BJ (cell line): ENCODE measurements at regions not wholly inside any gene's neighbourhood (a gene's known extent, or its start where the extent isn't known, plus 50 kb on each side); places are given as distances from the start of the nearest gene placed in this dataset.
"Not testable (repeated sequence)": the region's sequence is repeated elsewhere in the genome, so short reads cannot be mapped to it uniquely, and the experiment has no call there.

Source experiments
- CTCF ChIA-PET: fragments of 350-600 bp; formaldehyde crosslinking; extraction: SDS; loops from one replicate; lab custom pipeline; 2021; ENCODE audit warnings: antibody characterized with exemption, inconsistent platforms; lab: Yijun Ruan, JAX
- POLR2A ChIA-PET: fragments of 300-600 bp; sonication (Branson Sonifier 250); formaldehyde crosslinking; extraction: SDS; loops from one replicate; lab custom pipeline; 2021; ENCODE audit warnings: antibody characterized with exemption; lab: Charles Lee
- DNase-seq: peaks from one replicate; pipeline ENCODE4 v3.0.0-alpha.2; 2011; ENCODE audit warnings: low read depth
- H3K27me3 ChIP-seq: 2 replicates; pipeline ENCODE4 v1.6.0; 2011; ENCODE audit warnings: low read length; ENCODE audit not compliant: control insufficient read depth, insufficient read depth
- H3K36me3 ChIP-seq: 2 replicates; pipeline ENCODE4 v1.5.1; 2011; ENCODE audit warnings: low read length; ENCODE audit not compliant: control insufficient read depth, insufficient read depth
- H3K4me3 ChIP-seq: 2 replicates; pipeline ENCODE4 v1.5.1; 2011; ENCODE audit warnings: low read depth, mild to moderate bottlenecking, control low read depth, low read length
- TF ChIP-seq, protein P1 (sequence below): IDR thresholded peaks from 2 replicates; pipeline ENCODE4 v1.5.1; 2011; ENCODE audit warnings: low read depth, mild to moderate bottlenecking, control low read depth, inconsistent platforms, low read length, moderate library complexity; ENCODE audit not compliant: insufficient read depth

DNA sequence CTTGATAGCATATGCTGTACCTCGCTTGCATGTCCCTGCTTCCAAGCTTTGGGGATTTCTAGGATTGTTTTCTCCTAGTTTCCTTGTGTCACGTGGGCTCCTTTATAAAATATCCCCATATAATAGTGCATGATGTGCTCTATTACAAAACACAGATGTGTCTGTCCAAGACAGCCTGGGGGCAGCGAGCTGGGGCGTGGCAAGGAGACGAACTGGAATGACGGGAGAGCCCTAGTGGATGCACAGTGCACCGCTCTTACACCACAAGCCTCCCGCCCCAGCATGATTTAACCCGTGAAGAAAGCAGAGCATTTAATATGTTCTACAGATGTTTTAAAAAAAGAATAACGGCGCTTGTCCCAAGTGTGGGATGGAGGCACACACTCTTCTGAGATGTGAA is 169.7 kb downstream of the BCL2L11 start:
- not testable (repeated sequence) for H3K4me3 ChIP-seq
- TF ChIP-seq, protein P1, sequence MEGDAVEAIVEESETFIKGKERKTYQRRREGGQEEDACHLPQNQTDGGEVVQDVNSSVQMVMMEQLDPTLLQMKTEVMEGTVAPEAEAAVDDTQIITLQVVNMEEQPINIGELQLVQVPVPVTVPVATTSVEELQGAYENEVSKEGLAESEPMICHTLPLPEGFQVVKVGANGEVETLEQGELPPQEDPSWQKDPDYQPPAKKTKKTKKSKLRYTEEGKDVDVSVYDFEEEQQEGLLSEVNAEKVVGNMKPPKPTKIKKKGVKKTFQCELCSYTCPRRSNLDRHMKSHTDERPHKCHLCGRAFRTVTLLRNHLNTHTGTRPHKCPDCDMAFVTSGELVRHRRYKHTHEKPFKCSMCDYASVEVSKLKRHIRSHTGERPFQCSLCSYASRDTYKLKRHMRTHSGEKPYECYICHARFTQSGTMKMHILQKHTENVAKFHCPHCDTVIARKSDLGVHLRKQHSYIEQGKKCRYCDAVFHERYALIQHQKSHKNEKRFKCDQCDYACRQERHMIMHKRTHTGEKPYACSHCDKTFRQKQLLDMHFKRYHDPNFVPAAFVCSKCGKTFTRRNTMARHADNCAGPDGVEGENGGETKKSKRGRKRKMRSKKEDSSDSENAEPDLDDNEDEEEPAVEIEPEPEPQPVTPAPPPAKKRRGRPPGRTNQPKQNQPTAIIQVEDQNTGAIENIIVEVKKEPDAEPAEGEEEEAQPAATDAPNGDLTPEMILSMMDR = 0 out of 2 replicates have a peak, but pooled peaks have one; percentile 9

DNA sequence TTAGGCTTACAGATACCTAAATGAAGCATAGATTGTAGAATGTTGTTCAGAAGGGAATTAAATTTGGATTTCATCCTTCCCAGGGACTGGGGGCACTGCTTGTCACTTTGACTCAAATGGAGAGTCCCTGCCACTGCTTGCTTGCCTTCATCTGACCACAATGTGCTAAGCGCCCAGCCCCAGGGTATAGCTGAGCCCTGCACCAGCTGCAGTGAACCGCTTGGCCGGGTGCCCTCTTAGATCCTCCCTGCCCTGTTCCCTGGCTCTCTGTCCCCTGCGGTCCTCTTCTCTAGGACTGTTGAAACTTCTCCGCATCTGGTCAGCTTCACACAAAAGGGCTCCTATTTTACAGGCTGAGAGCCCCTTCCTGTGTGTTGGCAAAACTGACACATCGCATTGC is 170.9 kb downstream of the BCL2L11 start:
- POLR2A ChIA-PET, CTCF ChIA-PET, H3K36me3 ChIP-seq, H3K27me3 ChIP-seq, DNase-seq, H3K4me3 ChIP-seq: not testable (repeated sequence)

More for the DNA sequence above, 169.7 kb downstream of the BCL2L11 start:
- POLR2A ChIA-PET, DNase-seq, CTCF ChIA-PET, H3K36me3 ChIP-seq, H3K27me3 ChIP-seq: not testable (repeated sequence)

DNA sequence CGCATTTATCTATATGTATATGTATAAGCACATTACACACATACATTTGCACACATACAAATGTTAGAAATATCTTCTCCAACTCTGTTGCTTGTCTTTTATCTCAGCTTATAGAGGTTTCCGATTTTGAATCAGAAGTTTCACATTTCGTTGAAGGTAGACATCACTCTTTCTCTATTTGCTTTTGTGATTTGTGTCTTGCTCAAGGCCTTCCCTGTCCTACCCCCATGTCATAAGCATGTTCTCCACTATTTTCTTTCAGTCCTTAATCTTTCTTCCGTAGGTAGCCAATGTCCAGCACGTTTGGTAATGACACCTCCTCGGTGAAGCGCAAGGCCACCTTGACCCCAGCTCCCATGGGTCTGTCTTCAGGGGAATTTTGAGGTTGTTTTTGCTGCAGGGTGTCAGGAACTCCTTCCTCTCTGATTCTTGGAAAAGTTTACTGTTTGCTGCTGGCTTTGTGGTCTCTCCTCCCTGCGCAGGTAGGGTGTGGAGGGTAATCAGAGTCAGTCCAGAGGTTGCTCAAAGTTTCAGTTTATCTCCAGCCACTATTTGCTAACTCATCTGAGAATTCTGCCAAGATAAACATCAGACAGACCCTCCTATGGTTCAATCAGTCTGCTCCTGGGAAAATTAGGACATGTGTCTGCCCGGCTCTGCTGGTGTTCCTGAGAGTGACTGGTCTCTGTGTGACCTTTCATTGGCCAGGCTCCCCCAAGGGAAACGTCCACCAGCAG is 171.7 kb downstream of the BCL2L11 start:
- H3K4me3 ChIP-seq, POLR2A ChIA-PET, H3K36me3 ChIP-seq, DNase-seq, H3K27me3 ChIP-seq, CTCF ChIA-PET: not testable (repeated sequence)

DNA sequence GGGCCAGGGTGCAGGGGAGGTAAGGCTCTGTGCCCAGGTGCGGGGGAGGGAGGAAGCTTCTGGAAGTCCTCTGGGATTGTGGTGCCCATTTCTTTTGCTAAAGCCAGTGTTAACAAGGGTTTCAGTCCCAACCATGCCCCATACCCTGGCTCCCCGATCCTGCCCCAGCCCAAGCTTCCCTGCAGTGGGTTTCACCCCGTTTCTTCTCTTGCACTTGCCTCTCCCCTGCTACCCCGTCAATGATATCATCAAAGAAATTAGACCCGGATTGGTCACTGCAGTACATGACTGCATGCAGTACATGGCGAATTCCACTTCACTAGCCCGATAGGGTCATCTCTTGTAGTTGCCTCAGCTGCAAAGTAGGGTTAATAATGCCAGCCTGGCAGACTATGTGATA is 174.0 kb downstream of the BCL2L11 start:
- H3K36me3 ChIP-seq, CTCF ChIA-PET, DNase-seq, H3K27me3 ChIP-seq, POLR2A ChIA-PET, H3K4me3 ChIP-seq: not testable (repeated sequence)

DNA sequence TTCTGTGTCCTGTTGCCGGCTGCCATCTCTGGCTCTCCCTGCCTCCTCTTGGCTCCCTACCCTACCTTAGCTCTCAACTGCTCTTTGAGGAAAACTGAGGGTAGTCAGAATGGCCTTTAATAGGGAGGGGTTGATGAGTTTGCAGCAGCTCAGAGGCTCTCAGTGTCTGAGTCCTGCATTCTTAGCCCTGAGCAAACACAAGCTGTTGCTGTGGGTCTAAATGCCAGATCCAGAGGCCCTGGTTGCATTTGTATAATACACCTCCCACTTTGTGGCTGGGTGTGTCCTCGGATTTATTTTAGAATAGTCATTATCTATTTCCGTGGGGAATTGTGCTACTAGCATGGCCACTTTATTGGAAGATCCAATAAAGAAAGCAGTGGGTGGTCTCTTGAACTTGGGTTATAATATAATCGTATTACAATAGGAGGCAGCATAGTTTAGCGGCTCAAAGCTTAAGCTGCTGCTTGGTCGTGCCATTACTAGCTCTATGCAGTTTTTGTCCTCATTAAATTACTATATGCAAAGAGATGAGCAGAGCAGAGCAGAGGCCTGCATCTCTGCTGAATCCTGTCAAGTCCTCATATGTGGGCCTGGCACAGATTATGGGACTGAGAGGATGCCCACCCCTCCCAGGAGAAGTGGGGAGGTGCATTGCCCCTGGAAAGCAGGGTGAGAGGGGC is 175.5 kb downstream of the BCL2L11 start:
- DNase-seq, H3K36me3 ChIP-seq, H3K4me3 ChIP-seq, H3K27me3 ChIP-seq, CTCF ChIA-PET, POLR2A ChIA-PET: not testable (repeated sequence)

DNA sequence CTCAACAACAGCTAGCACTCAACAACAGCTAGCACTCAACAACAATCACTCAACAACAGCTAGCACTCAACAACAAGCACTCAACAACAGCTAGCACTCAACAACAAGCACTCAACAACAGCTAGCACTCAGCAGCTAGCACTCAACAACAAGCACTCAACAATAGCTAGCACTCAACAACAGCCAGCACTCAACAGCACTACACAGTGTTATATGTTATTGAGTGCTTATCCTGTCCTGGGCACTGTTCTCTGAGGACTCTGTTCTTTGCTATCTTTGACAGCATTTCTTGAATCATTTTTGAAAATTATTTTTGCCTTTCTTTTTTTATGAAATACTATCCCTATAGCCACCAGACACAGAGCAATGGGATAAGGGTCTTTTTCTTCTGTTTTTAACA is 176.4 kb downstream of the BCL2L11 start:
- H3K4me3 ChIP-seq, CTCF ChIA-PET, DNase-seq, H3K27me3 ChIP-seq, POLR2A ChIA-PET, H3K36me3 ChIP-seq: not testable (repeated sequence)

DNA sequence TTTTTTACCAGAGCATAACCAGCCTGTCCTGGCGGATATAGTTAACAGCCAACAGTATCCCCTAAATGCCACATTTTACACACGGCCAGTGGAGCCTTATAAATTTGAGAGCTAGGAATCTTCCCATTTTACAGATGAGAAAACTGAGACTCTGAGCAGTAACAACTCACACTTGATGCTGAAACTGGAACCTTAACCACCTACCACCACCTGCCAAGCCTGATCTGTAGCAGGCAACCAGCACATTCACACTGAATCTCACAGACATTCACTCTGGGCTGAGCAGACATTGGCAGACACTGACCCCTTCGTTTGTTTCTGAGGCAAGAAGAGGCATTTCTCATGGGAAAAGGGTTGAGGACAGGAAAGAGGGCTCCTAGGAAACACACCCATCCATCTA is 178.2 kb downstream of the BCL2L11 start:
- DNase-seq, POLR2A ChIA-PET, H3K27me3 ChIP-seq, H3K36me3 ChIP-seq, CTCF ChIA-PET, H3K4me3 ChIP-seq: not testable (repeated sequence)

DNA sequence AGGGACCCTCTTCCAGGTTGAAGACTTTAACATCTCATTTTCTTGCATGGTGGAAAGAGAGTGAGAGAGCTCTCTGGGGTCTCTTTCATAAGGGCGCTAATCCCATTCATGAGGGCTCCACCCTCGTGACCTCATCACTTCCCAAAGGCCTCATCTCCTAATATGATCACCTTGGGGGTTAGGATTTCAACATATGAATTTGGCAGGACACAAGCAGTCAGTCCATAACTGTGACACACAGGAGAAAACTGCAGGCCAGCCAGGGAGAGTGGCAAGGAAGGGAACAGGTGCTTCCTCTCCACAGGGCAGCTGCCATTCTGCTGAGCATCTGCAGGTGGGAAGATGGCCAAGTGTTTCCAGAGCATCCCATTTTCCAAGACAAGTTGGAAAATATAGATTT is 178.9 kb downstream of the BCL2L11 start:
- POLR2A ChIA-PET, CTCF ChIA-PET, H3K4me3 ChIP-seq, H3K36me3 ChIP-seq, H3K27me3 ChIP-seq, DNase-seq: not testable (repeated sequence)

DNA sequence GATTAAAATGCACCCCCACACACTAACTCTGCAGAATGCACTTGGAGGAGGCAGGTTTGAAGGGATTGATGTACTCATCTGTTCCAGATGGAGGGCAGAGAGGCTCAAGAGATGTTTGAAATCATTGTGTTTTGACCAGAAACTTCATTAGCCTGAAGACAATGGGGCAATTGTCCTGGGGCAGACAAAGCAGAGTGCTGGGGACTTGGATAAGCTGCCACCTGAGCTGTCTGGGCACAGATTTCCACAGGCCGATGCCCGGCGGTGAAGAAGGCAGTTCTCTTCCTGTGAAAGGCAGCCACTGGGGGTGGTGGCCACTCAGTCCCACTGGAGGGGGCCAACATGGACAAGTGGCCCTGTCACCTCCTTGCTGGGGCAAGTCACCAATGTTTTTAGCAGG is 181.0 kb downstream of the BCL2L11 start:
- DNase-seq, POLR2A ChIA-PET, CTCF ChIA-PET, H3K4me3 ChIP-seq, H3K36me3 ChIP-seq, H3K27me3 ChIP-seq: not testable (repeated sequence)

DNA sequence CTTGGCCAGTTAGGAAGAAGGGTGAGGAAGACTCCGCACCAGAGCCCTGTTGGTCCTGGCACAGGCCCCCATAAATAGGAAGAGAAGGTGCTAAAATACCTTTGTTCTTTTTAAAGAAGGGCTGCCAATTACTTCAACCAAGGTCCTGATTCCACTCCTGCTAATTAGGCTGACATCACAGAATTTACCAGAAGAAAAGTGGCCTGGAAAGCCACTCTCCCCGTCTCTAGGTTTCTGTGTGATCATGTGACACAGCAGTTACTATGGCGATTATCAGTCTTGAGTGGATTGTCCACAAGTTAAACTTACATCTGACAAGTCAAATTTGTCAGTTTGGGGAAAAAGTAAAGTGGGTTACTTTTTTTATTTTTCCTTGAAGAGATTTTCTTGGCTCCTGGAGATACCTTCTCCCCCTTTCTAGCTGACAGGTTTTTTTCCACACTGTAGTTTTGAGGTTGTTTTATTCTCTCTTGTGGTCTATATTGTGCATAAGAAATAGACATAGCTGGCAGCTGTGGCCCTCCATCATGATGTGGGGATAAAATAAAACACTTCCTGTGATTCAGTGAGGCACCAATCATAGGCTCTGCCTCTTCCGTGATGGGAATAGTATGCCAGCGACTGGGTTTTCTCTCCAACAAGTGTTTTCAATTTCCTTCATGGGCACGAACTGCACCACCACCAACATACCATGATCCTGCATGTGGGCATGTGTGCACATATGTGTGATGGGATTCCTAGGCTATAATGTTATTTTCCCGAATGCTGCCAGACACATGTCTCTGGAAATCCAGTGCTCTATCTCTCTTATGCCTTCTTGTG is 181.9 kb downstream of the BCL2L11 start:
- POLR2A ChIA-PET, DNase-seq, H3K4me3 ChIP-seq, H3K27me3 ChIP-seq, CTCF ChIA-PET, H3K36me3 ChIP-seq: not testable (repeated sequence)

DNA sequence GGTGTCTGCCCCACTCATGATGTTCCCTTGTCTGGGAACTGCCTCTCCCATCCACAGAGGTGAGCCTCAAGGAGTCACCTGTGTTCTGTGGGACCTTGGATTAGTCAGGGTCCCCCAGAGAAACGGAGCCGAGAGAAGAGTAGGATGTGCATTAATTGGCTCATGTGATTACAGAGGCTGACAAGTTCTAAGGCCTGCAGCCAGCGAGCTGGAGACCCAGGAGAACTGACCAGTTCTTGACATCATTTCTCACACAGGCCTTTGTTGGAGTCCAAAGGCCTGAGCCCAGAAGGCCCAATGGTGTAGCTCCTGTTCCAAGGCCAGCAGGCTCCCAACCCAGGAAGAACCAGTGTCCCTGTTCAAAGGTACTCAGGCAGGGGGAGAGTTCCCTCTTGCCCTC is 186.6 kb downstream of the BCL2L11 start:
- CTCF ChIA-PET = interaction anchor here (0.6 kb wide), 1 partner anchor 191 kb away, joined by 3 read pairs; no protein-coding TSS in a partner anchor
- H3K27me3 ChIP-seq, POLR2A ChIA-PET, DNase-seq, H3K36me3 ChIP-seq, H3K4me3 ChIP-seq: not testable (repeated sequence)
